Testis (tissue), 2 donors: ENCODE measurements at regions not wholly inside any gene's neighbourhood (a gene's known extent, or its start where the extent isn't known, plus 50 kb on each side); places are given as distances from the start of the nearest gene placed in this dataset.

Experiments used
- CTCF ChIP-seq, 3 experiments: fragments of 450-650 bp in 2 of 3; fragments of 200-600 bp in 1 of 3; sonication (generic) in 1 of 3; IDR thresholded peaks; one replicate each; pipeline ENCODE4 v1.5.1; 2016 to 2019; ENCODE audit warnings: antibody characterized with exemption in 3 of 3, mild to moderate bottlenecking in 2 of 3, moderate library complexity in 1 of 3
- POLR2A ChIP-seq: fragments of 450-650 bp; IDR thresholded peaks from one replicate; pipeline ENCODE4 v1.6.1; 2017; ENCODE audit warnings: antibody characterized with exemption, mild to moderate bottlenecking, moderate library complexity

GRCh38 chr1:93022580-93022979 lies 56.5 kb upstream of the MTF2 start:
- TF ChIP-seq CTCF (IDR thresholded peaks at IDR 0.05) (no peak), POLR2A (no peak)
